AG10803 (cell line): ENCODE measurements at regions not wholly inside any gene's neighbourhood (a gene's known extent, or its start where the extent isn't known, plus 50 kb on each side); places are given as distances from the start of the nearest gene placed in this dataset.

ENCODE experiments used
- DNase-seq: peaks from one replicate; pipeline ENCODE4 v3.0.0; 2010; ENCODE audit warnings: low read depth
- H3K4me3 ChIP-seq: 2 replicates; pipeline ENCODE4 v1.5.1; 2011; ENCODE audit warnings: mild to moderate bottlenecking, low read length, control low read depth
- CTCF ChIP-seq: conservative IDR thresholded peaks from 2 replicates; pipeline ENCODE4 v1.5.1; 2011; ENCODE audit warnings: mild to moderate bottlenecking, low read length, control low read depth, inconsistent platforms

GRCh38 chr9:3054017-3054586, 210.2 kb upstream of the PUM3 start:
- no peak for TF ChIP-seq CTCF
- no peak overlapping the region for H3K4me3 ChIP-seq
- DNase-seq = no peak

GRCh38 chr9:3049636-3050035, 205.7 kb upstream of the PUM3 start:
- TF ChIP-seq CTCF = no peak
- H3K4me3 ChIP-seq = no peak overlapping the region
- DNase-seq = no peak

DNA sequence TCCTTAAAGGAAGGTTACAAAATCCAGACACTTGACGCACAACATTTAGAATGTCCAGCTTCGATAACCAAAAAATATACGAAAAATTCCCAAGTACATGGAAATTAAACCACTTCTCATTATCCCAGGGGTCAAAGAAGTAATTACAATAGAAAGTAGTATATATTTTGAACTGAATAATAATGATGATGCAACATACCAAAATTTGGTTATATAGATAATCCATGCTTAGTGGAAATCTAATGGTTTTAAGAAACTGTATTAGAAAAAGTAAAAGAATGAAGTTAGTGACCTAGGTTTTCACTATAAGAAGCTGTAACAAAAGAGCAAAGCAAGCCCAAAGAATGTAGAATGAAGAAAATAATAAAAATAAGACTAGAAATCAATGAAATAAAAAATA, 204.0 kb upstream of the PUM3 start:
- no peak for DNase-seq
- TF ChIP-seq CTCF = no peak
- H3K4me3 ChIP-seq = no peak overlapping the region

- TF ChIP-seq CTCF = no peak
- H3K4me3 ChIP-seq = no peak overlapping the region
- no peak for DNase-seq
Observed at GRCh38 chr9:3045153-3045552, 201.3 kb upstream of the PUM3 start.

GRCh38 chr9:3043369-3043768, 199.5 kb upstream of the PUM3 start:
- no peak for TF ChIP-seq CTCF
- peak; percentile 4 for DNase-seq
- no peak overlapping the region for H3K4me3 ChIP-seq

- H3K4me3 ChIP-seq = no peak overlapping the region
- no peak for TF ChIP-seq CTCF
- peak; percentile 21 for DNase-seq
Observed at GRCh38 chr9:3040761-3041160, 196.9 kb upstream of the PUM3 start.

GRCh38 chr9:3036333-3036700, 192.4 kb upstream of the PUM3 start:
- no peak for TF ChIP-seq CTCF
- H3K4me3 ChIP-seq = no peak overlapping the region
- DNase-seq = no peak
